Activated T-cell treated with anti-CD3 and anti-CD28 coated beads for 48 hours (primary cell): ENCODE measurements at regions not wholly inside any gene's neighbourhood (a gene's known extent, or its start where the extent isn't known, plus 50 kb on each side); places are given as distances from the start of the nearest gene placed in this dataset.
"Not testable (repeated sequence)": the region's sequence is repeated elsewhere in the genome, so short reads cannot be mapped to it uniquely, and the experiment has no call there.

Experiments
- DNase-seq: peaks from one replicate; pipeline ENCODE4 v3.0.0-alpha.2; 2020; ENCODE audit warnings: low read depth

GRCh38 chr7:92915348-92915747 lies 79.0 kb upstream of the CDK6 start:
- DNase-seq, result no peak

GRCh38 chr7:92914645-92915044 lies 78.3 kb upstream of the CDK6 start:
- no peak for DNase-seq

DNA sequence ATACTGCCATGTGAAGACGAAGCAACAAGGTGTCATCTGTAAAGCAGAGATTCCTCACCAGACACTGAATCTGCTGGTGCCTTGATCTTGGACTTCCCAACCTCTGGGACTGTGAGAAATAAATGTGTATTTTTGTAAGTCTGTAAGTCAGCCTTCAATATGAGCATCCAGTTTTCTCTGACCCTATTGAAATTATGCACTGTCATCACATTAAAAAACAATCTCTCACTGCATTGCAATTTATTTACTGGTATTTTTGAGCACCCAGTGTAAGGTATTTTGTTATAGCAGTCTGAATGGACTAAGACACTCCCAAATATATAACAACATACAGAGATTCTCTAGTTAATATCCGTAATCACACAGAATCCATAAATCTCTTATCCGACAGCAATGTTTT lies 77.5 kb upstream of the CDK6 start:
- DNase-seq, result no peak

GRCh38 chr7:92910976-92911375 lies 74.6 kb upstream of the CDK6 start:
- no peak for DNase-seq

DNA sequence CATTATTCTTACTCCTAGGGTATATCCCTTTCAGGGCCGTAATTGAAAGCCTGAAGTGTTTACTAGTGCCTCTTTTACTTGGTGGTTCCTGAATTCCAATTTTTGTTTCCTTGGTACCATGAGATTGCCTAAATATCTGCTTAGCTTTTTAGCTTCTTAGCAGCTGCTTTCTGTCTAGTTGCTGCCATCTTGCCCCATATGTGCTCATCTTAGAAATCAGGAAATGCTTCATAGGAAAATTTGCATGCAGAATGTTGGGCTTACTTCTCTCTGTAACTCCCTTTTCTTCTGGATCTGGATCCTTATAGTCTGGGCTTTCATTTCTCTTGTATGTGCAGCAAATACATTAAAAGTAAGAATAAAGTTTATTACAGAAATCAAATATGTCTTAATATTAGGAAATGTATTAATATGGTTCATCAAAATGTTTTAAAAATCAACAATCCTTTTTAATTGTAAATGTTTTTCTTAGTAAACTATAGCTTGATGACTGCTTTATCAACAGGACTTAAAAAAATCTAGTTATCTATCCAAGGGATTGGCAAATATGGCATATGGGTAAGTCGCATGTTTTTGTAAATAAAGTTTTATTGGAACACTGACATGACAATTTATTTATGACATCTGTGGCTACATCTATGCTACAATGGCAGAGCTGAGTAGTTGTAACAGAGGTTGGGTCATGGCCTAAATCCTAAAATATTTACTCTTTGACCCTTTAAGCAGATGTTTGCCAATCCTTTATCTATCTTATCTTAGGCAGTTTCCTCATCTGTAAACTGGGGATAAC lies 73.5 kb upstream of the CDK6 start:
- DNase-seq, result no peak

DNA sequence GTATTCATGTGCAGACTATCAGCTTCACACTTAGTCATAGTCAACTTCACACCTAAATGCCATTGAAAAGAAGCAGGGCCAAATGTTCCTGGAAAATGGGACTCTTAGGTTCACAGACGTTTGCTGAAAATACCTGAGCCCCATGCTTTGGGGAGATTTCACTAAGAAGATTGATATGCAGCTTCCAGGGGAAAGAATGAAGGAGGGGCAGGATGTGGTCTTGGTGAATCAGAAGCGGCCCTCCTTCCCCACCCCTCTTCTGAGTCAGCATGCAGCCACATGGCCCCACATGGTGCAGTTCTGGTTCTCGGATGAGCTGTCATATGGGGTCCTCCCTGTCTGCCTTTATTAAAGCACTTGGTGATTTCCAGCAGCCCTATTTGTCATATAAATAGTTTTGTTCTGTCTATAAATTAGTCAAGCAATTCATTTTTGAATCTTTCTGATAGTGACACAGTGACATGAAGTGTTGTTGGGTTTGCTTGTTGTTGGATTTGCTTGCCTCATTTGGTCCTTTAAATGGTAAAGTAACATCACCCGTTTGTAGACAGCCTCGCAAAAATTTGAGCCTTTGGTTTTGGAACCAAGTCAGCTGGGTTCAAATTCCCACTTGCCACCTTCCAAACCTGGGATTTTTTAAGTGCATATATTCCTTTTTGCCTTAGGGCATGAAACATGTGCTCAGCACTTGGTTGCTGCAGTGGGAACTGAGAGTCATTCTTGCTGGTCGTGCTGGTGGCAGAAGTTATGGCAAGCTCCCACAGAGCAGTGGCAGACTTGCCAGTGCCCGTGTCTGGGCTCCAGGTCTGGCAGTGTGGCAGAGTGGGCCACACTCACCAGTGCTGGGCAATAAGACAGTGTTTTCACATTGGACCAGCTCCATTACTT lies 68.1 kb upstream of the CDK6 start:
- DNase-seq, result peak; percentile 81

DNA sequence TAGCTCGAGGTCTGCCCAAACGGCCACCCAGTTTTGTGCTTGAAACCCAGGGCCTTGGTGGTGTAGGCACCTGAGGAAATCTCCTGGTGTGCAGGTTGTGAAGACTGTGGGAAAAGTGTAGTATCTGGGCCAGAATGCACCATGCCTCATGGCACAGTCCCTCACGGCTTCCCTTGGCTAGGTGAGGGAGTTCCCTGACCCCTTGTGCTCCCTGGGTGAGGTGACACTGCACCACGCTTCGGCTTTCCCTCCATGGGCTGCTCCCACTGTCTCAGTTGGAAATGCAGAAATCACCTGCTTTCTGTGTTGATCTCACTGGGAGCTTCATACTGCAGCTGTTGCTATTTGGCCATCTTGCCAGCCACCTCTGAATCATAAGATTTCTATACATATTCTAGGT lies 62.4 kb upstream of the CDK6 start:
- DNase-seq, result no peak

DNA sequence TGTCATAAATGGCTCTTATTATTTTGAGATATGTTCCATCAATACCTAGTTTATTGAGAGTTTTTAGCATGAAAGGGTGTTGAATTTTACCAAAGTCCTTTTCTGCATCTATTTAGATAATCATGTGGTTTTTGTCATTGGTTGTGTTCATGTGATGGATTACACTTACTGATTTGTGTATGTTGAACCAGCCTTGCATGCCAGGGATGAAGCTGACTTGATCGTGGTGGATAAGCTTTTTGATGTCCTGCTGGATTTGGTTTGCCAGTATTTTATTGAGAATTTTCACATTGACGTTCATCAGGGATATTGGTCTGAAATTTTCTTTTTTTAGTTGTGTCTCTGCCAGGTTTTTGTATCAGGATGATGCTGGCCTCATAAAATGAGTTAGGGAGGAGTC lies 58.5 kb upstream of the CDK6 start:
- not testable (repeated sequence) for DNase-seq

DNA sequence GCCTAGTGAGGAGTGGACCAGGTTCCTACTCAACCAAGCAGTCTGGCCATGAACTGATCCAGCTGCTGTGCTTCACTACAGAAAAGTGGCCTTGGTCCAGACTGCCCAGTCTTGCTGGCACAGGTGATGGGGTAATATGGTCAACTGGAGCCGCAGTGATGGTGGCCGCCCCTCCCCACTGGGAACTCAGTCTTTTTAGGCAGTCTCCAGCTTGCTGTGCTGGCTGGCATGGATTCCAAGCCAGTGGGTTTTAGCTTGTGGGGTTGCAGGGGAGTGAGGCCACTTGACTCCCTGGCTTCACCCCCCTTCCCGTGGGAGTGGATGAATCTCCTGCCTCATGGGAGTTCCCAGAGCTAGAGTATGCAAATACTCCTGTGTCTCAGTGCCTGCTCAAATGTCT lies 52.7 kb upstream of the CDK6 start:
- no peak for DNase-seq
